Naive thymus-derived CD4-positive, alpha-beta T cell (primary cell): ENCODE measurements at regions not wholly inside any gene's neighbourhood (a gene's known extent, or its start where the extent isn't known, plus 50 kb on each side); places are given as distances from the start of the nearest gene placed in this dataset.

Source experiments
- ATAC-seq: fragments of 150-1000 bp; cut with Tn5 transposase; 2 replicates; pipeline ENCODE4 v1.10.0; 2021; ENCODE audit warnings: mild to moderate bottlenecking, moderate library complexity
- CTCF ChIA-PET: fragments of 350-600 bp; sonication (Branson Sonifier 250); formaldehyde crosslinking; loops from one replicate; lab custom pipeline; 2021; ENCODE audit warnings: antibody characterized with exemption; lab: Charles Lee
- POLR2A ChIA-PET: fragments of 350-600 bp; sonication (Branson Sonifier 250); formaldehyde crosslinking; loops from one replicate; lab custom pipeline; 2021; ENCODE audit warnings: antibody characterized with exemption, inconsistent platforms; lab: Charles Lee
- DNase-seq, 9 donors: peaks; one replicate each; pipeline versions ENCODE4 v3.0.0 to v3.0.0-alpha.2; 2020 to 2022; ENCODE audit warnings: mixed read lengths in 1 of 9
- H3K27ac ChIP-seq: one replicate; pipeline ENCODE4 v1.7.0; 2013; ENCODE audit warnings: mild to moderate bottlenecking, low read depth, low read length, moderate library complexity
- H3K27me3 ChIP-seq, 2 donors: one replicate each; pipeline ENCODE4 v1.7.0; 2013; ENCODE audit warnings: low read length in 2 of 2, mild to moderate bottlenecking in 2 of 2, moderate library complexity in 2 of 2; ENCODE audit not compliant: control insufficient read depth in 2 of 2, insufficient read depth in 2 of 2
- H3K36me3 ChIP-seq, 3 experiments: 1 replicate in 2 of 3; 2 replicates in 1 of 3; pipeline ENCODE4 v1.7.0; 2013; ENCODE audit warnings: low read length in 3 of 3, mild to moderate bottlenecking in 3 of 3, moderate library complexity in 1 of 3; ENCODE audit not compliant: insufficient read depth in 3 of 3, control insufficient read depth in 2 of 3
- H3K4me1 ChIP-seq, 2 donors: one replicate each; pipeline ENCODE4 v1.7.0; 2013; ENCODE audit warnings: low read length in 2 of 2, mild to moderate bottlenecking in 2 of 2, moderate library complexity in 1 of 2; ENCODE audit not compliant: control insufficient read depth in 2 of 2, insufficient read depth in 2 of 2
- H3K4me3 ChIP-seq: 2 replicates; pipeline ENCODE4 v1.7.0; 2013; ENCODE audit warnings: mild to moderate bottlenecking, low read length
- H3K9me3 ChIP-seq, 3 experiments: 1 replicate in 2 of 3; 2 replicates in 1 of 3; pipeline ENCODE4 v1.7.0; 2013; ENCODE audit warnings: low read length in 3 of 3; ENCODE audit not compliant: control insufficient read depth in 2 of 3
- H3K27ac Mint-ChIP-seq, 9 donors: one replicate each; pipeline ENCODE4 v1.8.0; 2020 to 2022; ENCODE audit warnings: mixed read lengths in 9 of 9, mild to moderate bottlenecking in 8 of 9, moderate library complexity in 5 of 9, inconsistent platforms in 2 of 9
- H3K27me3 Mint-ChIP-seq, 5 donors: one replicate each; pipeline ENCODE4 v1.8.0; 2021 to 2022; ENCODE audit warnings: mixed read lengths in 5 of 5, mild to moderate bottlenecking in 1 of 5
- H3K36me3 Mint-ChIP-seq, 5 donors: one replicate each; pipeline ENCODE4 v1.8.0; 2020 to 2022; ENCODE audit warnings: mixed read lengths in 5 of 5, mild to moderate bottlenecking in 3 of 5, inconsistent platforms in 1 of 5
- H3K4me1 Mint-ChIP-seq, 7 donors: one replicate each; pipeline ENCODE4 v1.8.0; 2020 to 2022; ENCODE audit warnings: mixed read lengths in 7 of 7, mild to moderate bottlenecking in 3 of 7, inconsistent platforms in 1 of 7
- H3K4me3 Mint-ChIP-seq, 10 donors: one replicate each; pipeline ENCODE4 v1.8.0; 2020 to 2022; ENCODE audit warnings: mild to moderate bottlenecking in 10 of 10, mixed read lengths in 10 of 10, moderate library complexity in 6 of 10, inconsistent platforms in 2 of 10
- H3K9me3 Mint-ChIP-seq, 11 donors: one replicate each; pipeline ENCODE4 v1.8.0; 2020 to 2022; ENCODE audit warnings: mixed read lengths in 11 of 11, mild to moderate bottlenecking in 4 of 11, inconsistent platforms in 1 of 11, moderate library complexity in 1 of 11
- intact Hi-C, 2 donors: fragments of 100-400 bp; cut with micrococcal nuclease; formaldehyde crosslinking; loops; one replicate each; pipeline ENCODE4 v1.15.1; 2023

DNA sequence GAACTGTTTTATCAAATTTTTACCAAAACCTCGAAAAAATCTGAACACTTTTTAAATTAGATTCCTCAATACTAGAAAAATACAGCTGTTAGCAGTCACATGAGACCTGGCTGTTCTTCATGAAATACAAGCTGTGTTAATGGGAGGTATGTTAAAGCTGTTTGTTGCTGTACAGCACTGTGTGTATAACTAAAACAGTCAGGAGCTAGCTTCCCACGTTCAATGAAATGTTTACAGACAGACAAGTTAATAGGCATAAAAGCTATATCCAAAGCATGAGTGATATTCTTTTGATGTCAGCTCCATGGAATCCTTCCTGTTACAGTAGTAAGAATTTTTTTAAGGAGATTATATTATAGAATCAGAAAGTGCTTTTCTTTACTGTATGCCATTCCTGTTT lies 223.2 kb upstream of the FOXD3 start:
- Mint-ChIP-seq H3K4me1 (no peaks in the 10 kb centered on the region), H3K9me3 (peaks cover 0 to 3% (median 0%) of the 10 kb centered on the region in 11 donors), H3K27me3 (peaks cover 4 to 32% (median 11%) of the 10 kb centered on the region in 5 donors), H3K4me3 (no peak overlapping the region), H3K27ac (no peak overlapping the region), H3K36me3 (no peaks in the 10 kb centered on the region)
- no peaks in the 10 kb centered on the region for H3K4me1 ChIP-seq
- no peaks in the 10 kb centered on the region for H3K9me3 ChIP-seq
- no peak overlapping the region for H3K27ac ChIP-seq
- no peak for ATAC-seq
- CTCF ChIA-PET, result no interaction called here
- H3K36me3 ChIP-seq, result no peaks in the 10 kb centered on the region
- H3K4me3 ChIP-seq, result no peak overlapping the region
- DNase-seq, result no peak
- H3K27me3 ChIP-seq, result no peaks in the 10 kb centered on the region
- intact Hi-C loops, result no loop called here
- POLR2A ChIA-PET, result no interaction called here

DNA sequence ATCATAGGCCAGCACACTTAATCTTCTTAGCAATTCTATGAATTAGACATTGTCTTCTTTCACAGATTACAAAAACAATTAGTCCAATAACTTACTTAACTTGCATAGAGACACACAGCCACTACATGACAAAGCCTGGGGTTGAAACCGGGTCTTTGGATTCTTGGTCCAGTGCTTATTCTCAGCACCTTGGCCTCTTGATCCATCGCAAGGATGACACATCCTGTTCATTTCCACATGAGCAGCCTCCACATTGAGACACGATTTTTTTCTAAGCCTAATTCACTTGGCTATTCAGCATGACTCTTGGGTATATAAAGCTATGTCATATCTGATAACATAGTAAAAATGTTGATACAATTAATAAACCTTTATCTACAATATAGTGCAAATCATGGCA lies 221.0 kb upstream of the FOXD3 start:
- Histone ChIP-seq H3K27me3 (no peaks in the 10 kb centered on the region), H3K36me3 (no peaks in the 10 kb centered on the region), H3K4me3 (no peak overlapping the region), H3K9me3 (no peaks in the 10 kb centered on the region), H3K27ac (no peak overlapping the region), H3K4me1 (no peaks in the 10 kb centered on the region)
- Mint-ChIP-seq H3K27ac (no peak overlapping the region), H3K27me3 (peaks cover 4 to 32% (median 10%) of the 10 kb centered on the region in 5 donors), H3K36me3 (no peaks in the 10 kb centered on the region), H3K4me3 (no peak overlapping the region), H3K4me1 (no peaks in the 10 kb centered on the region), H3K9me3 (peaks cover 0 to 3% (median 0%) of the 10 kb centered on the region in 11 donors)
- ATAC-seq, result no peak
- ChIA-PET POLR2A (no interaction called here), CTCF (no interaction called here)
- no peak for DNase-seq
- intact Hi-C loops, result no loop called here

GRCh38 chr1:63103682-63104081 lies 218.7 kb upstream of the FOXD3 start:
- no peak overlapping the region for H3K4me3 Mint-ChIP-seq
- Histone ChIP-seq H3K4me3 (no peak overlapping the region), H3K27me3 (no peaks in the 10 kb centered on the region), H3K36me3 (no peaks in the 10 kb centered on the region), H3K9me3 (no peaks in the 10 kb centered on the region), H3K27ac (no peak overlapping the region), H3K4me1 (no peaks in the 10 kb centered on the region)
- DNase-seq (no peak), ATAC-seq (no peak)
- H3K27ac Mint-ChIP-seq, result no peak overlapping the region
- peaks cover 0 to 14% (median 10%) of the 10 kb centered on the region in 5 donors for H3K27me3 Mint-ChIP-seq
- H3K4me1 Mint-ChIP-seq, result no peaks in the 10 kb centered on the region
- CTCF ChIA-PET, result no interaction called here
- intact Hi-C loops, result no loop called here
- POLR2A ChIA-PET, result no interaction called here
- peaks cover 0 to 3% (median 0%) of the 10 kb centered on the region in 11 donors for H3K9me3 Mint-ChIP-seq
- H3K36me3 Mint-ChIP-seq, result no peaks in the 10 kb centered on the region

DNA sequence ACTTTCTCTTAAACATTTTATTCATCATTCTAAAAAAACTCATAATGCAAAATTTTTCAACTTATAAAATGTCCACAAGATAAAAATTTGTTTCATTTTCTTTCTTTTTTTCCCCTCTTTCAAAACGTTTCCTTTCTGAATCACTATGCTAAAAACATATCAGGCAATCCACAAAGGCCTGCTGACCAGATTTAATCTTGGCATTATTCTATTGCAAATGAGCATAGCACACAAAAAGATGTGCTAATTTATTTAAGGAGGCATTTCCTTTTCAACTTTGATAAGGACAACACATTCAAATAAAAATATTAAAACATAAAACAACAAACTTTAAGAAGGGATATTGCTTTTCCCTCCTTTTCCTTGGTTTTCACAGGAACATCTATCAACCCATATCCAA lies 215.3 kb upstream of the FOXD3 start:
- ATAC-seq (no peak), DNase-seq (no peak)
- Histone ChIP-seq H3K4me3 (no peak overlapping the region), H3K27me3 (no peaks in the 10 kb centered on the region), H3K36me3 (no peaks in the 10 kb centered on the region), H3K4me1 (no peaks in the 10 kb centered on the region), H3K9me3 (no peaks in the 10 kb centered on the region), H3K27ac (no peak overlapping the region)
- intact Hi-C loops, result no loop called here
- peaks cover 0 to 1% (median 0%) of the 10 kb centered on the region in 11 donors for H3K9me3 Mint-ChIP-seq
- H3K27me3 Mint-ChIP-seq, result peaks cover 0 to 16% (median 12%) of the 10 kb centered on the region in 5 donors
- no peak overlapping the region for H3K4me3 Mint-ChIP-seq
- no peaks in the 10 kb centered on the region for H3K36me3 Mint-ChIP-seq
- POLR2A ChIA-PET, result no interaction called here
- H3K4me1 Mint-ChIP-seq, result no peaks in the 10 kb centered on the region
- CTCF ChIA-PET, result no interaction called here
- H3K27ac Mint-ChIP-seq, result no peak overlapping the region

DNA sequence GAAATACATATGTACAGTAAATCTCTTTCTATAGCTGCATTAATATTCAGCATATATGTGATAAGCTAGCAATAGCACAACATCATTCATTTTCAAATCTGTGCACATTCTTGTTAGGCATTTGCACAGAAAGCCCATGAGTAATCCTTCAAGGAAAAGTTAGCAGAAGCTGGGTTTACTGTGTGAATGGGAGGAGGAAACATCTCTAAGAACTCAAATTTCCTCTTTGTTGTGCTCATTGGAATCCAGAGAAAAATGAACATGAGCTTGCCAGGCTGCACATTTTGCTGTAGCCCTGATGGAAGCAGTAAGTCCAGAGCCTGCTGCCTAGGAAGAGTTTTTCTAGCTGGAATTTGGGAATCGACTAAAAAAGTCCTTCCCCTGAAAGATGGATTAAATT lies 214.2 kb upstream of the FOXD3 start:
- H3K27ac ChIP-seq, result no peak overlapping the region
- H3K36me3 Mint-ChIP-seq, result no peaks in the 10 kb centered on the region
- POLR2A ChIA-PET, result no interaction called here
- no peaks in the 10 kb centered on the region for H3K36me3 ChIP-seq
- H3K9me3 ChIP-seq, result no peaks in the 10 kb centered on the region
- no peak overlapping the region for H3K4me3 Mint-ChIP-seq
- no peaks in the 10 kb centered on the region for H3K4me1 ChIP-seq
- ATAC-seq (no peak), DNase-seq (no peak)
- H3K27ac Mint-ChIP-seq, result no peak overlapping the region
- H3K27me3 Mint-ChIP-seq, result peaks cover 0 to 19% (median 10%) of the 10 kb centered on the region in 5 donors
- H3K4me3 ChIP-seq, result no peak overlapping the region
- intact Hi-C loops, result no loop called here
- peaks cover 0 to 1% (median 0%) of the 10 kb centered on the region in 11 donors for H3K9me3 Mint-ChIP-seq
- no peaks in the 10 kb centered on the region for H3K27me3 ChIP-seq
- H3K4me1 Mint-ChIP-seq, result no peaks in the 10 kb centered on the region
- CTCF ChIA-PET, result no interaction called here

DNA sequence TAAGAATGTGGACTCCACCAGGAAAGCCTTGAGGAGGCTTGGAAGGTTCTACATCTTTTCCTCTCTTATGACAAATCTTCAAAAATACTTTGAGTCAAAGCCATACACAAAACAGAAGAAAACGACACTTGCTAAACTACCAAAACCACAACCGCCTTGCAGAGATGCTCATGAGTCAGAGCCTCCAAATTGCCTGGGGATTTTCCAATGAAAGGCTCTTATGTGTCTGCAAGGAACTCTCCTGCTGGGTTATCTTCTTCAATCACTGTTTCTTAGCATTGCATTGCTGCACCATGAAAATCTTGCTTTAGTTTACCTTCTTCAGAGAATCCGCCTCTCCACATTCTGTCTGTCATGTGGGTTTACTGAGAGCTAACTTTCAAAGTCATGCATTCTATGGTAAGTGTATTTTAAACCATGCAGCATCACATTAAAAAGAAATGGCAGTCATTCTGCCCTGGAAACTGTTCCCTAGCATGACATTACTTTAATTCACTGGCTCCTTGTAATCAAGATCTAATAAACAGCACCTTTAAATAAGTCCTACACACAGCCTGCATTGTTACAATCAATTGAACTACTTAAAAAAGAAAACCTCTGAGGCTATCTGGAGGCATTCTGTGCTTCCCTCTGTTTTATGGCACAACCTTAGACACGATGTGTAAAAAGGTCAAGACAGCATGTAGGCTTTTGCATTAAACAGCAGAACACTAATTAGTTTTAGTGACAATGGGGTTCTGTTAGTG lies 210.0 kb upstream of the FOXD3 start:
- DNase-seq (no peak), ATAC-seq (no peak)
- Mint-ChIP-seq H3K36me3 (no peaks in the 10 kb centered on the region), H3K27me3 (peaks cover 5 to 21% (median 14%) of the 10 kb centered on the region in 5 donors), H3K27ac (no peak overlapping the region), H3K9me3 (peaks cover 0 to 1% (median 0%) of the 10 kb centered on the region in 11 donors), H3K4me1 (no peaks in the 10 kb centered on the region), H3K4me3 (no peak overlapping the region)
- Histone ChIP-seq H3K9me3 (no peaks in the 10 kb centered on the region), H3K36me3 (no peaks in the 10 kb centered on the region), H3K27me3 (no peaks in the 10 kb centered on the region), H3K4me1 (no peaks in the 10 kb centered on the region), H3K27ac (no peak overlapping the region), H3K4me3 (no peak overlapping the region)
- ChIA-PET CTCF (no interaction called here), POLR2A (no interaction called here)
- intact Hi-C loops, result no loop called here

DNA sequence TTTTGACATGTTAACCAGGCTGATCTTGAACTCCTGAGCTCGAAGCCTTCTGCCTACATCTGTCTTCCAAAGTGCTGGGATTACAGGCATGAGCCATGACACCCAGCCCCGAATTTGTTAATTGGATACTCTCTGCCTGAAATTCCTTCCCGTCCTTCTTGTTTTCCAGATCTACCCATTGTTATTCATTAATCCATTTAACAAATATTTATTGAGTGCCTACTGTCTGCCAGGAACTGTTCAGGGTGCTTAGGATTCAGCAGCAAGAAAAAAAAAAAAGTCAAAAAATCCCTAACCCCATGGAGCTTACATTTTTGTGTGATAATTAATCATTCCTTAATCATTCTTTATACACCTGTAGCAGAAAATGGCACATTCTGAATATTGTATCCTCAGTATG lies 206.8 kb upstream of the FOXD3 start:
- H3K9me3 ChIP-seq, result no peaks in the 10 kb centered on the region
- DNase-seq, result no peak
- no peak overlapping the region for H3K4me3 ChIP-seq
- POLR2A ChIA-PET, result no interaction called here
- intact Hi-C loops, result no loop called here
- H3K36me3 ChIP-seq, result no peaks in the 10 kb centered on the region
- H3K27me3 Mint-ChIP-seq, result peaks cover 4 to 29% (median 13%) of the 10 kb centered on the region in 5 donors
- ATAC-seq, result no peak
- no peak overlapping the region for H3K4me3 Mint-ChIP-seq
- no peaks in the 10 kb centered on the region for H3K4me1 ChIP-seq
- no peak overlapping the region for H3K27ac ChIP-seq
- no peaks in the 10 kb centered on the region for H3K27me3 ChIP-seq
- CTCF ChIA-PET, result no interaction called here
- H3K9me3 Mint-ChIP-seq, result peaks cover 0 to 4% (median 0%) of the 10 kb centered on the region in 11 donors
- H3K4me1 Mint-ChIP-seq, result no peaks in the 10 kb centered on the region
- no peak overlapping the region for H3K27ac Mint-ChIP-seq
- H3K36me3 Mint-ChIP-seq, result no peaks in the 10 kb centered on the region
